Transverse colon (tissue), 4 donors: ENCODE measurements at regions not wholly inside any gene's neighbourhood (a gene's known extent, or its start where the extent isn't known, plus 50 kb on each side); places are given as distances from the start of the nearest gene placed in this dataset.

Experiments
- DNase-seq: peaks from one replicate; pipeline ENCODE4 v3.0.0-alpha.2; 2019
- H3K27ac ChIP-seq, 4 donors: fragments of 200-600 bp; sonication (generic); 2 replicates each; pipeline ENCODE4 v1.5.1; 2016 to 2018; ENCODE audit warnings: inconsistent platforms in 4 of 4
- H3K27me3 ChIP-seq: fragments of 200-600 bp; sonication (generic); 2 replicates; pipeline ENCODE4 v1.5.1; 2017; ENCODE audit warnings: inconsistent platforms
- H3K36me3 ChIP-seq, 4 donors: fragments of 200-600 bp; sonication (generic); 2 replicates each; pipeline ENCODE4 v1.5.1; 2017 to 2019; ENCODE audit warnings: inconsistent platforms in 4 of 4
- H3K4me1 ChIP-seq, 4 donors: fragments of 200-600 bp; sonication (generic); 2 replicates each; pipeline ENCODE4 v1.5.1; 2017 to 2020; ENCODE audit warnings: inconsistent platforms in 4 of 4
- H3K4me3 ChIP-seq, 4 donors: fragments of 200-600 bp; sonication (generic); 1 replicate in 1 of 4; 2 replicates in 3 of 4; pipeline versions ENCODE4 v1.5.1 to v1.6.1; 2017 to 2019; ENCODE audit warnings: inconsistent platforms in 4 of 4
- H3K9me3 ChIP-seq, 2 donors: fragments of 200-600 bp; sonication (generic); 2 replicates each; pipeline ENCODE4 v1.5.1; 2017 to 2019; ENCODE audit warnings: inconsistent platforms in 2 of 2
- EP300 ChIP-seq: sonication (generic); formaldehyde crosslinking; IDR thresholded peaks from one replicate; pipeline ENCODE4 v1.6.1; 2017; ENCODE audit warnings: antibody characterized with exemption, low read depth
- POLR2A ChIP-seq: fragments of 450-650 bp; IDR thresholded peaks from one replicate; pipeline ENCODE4 v1.6.1; 2016; ENCODE audit warnings: antibody characterized with exemption, mild to moderate bottlenecking, moderate library complexity
- POLR2AphosphoS5 ChIP-seq, 3 donors: sonication (generic); formaldehyde crosslinking; IDR thresholded peaks; one replicate each; pipeline ENCODE4 v1.6.1; 2016; ENCODE audit warnings: antibody characterized with exemption in 3 of 3
- WGBS, 2 donors: methylation state at CpG; one replicate each; pipeline ENCODE4 v1.1.5; 2018; ENCODE audit warnings: low coverage in 1 of 2; 5-methylcytosine and 5-hydroxymethylcytosine counted together
- in situ Hi-C, 4 donors: fragments of 200-750 bp; cut with MboI; loops; one replicate each; pipeline versions ENCODE4 v1.15.0 to v1.15.1; 2017; ENCODE audit warnings: low sequenced_read_pairs in 3 of 4, low pct_ligation_motif_present in 1 of 4, low pct_unique_long_range_greater_than_20kb in 1 of 4
- intact Hi-C: fragments of 100-400 bp; cut with DNase I; formaldehyde crosslinking; loops from one replicate; pipeline ENCODE4 v1.15.1; 2023; ENCODE audit warnings: low total_unique reads
- TF ChIP-seq, protein P1 (sequence below), 5 experiments: fragments of 200-600 bp in 3 of 5; fragments of 450-650 bp in 2 of 5; sonication (generic) in 3 of 5; IDR thresholded peaks; 1 replicate in 2 of 5; 2 replicates in 3 of 5; pipeline ENCODE4 v1.5.1; 2016 to 2017; ENCODE audit warnings: antibody characterized with exemption in 5 of 5, inconsistent platforms in 3 of 5, mild to moderate bottlenecking in 2 of 5, moderate library complexity in 1 of 5

DNA sequence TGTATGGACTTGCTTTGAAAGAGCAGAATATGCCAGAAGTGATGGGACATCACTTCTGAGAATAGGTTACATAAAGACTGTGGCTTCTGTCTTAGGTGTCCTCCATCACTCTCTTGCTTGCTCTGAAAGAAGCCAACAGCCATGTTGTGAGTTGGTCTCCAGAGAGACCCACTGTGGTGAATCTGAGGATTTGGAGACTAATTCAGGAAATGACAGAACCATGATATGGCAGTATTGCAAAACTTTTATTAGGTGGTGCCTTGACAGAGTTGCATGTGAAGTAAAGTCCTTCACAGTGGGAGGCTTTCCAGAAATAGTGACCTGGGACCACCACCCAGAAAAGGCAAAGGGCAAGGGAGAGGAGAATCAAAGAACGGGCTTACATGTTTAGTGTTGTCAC is 628.6 kb downstream of the KCNT2 start:
- Histone ChIP-seq H3K4me1 (no peaks in the 10 kb centered on the region), H3K9me3 (no peaks in the 10 kb centered on the region), H3K36me3 (no peaks in the 10 kb centered on the region), H3K27me3 (no peaks in the 10 kb centered on the region), H3K27ac (no peak overlapping the region), H3K4me3 (no peak overlapping the region)
- TF ChIP-seq, protein P1, sequence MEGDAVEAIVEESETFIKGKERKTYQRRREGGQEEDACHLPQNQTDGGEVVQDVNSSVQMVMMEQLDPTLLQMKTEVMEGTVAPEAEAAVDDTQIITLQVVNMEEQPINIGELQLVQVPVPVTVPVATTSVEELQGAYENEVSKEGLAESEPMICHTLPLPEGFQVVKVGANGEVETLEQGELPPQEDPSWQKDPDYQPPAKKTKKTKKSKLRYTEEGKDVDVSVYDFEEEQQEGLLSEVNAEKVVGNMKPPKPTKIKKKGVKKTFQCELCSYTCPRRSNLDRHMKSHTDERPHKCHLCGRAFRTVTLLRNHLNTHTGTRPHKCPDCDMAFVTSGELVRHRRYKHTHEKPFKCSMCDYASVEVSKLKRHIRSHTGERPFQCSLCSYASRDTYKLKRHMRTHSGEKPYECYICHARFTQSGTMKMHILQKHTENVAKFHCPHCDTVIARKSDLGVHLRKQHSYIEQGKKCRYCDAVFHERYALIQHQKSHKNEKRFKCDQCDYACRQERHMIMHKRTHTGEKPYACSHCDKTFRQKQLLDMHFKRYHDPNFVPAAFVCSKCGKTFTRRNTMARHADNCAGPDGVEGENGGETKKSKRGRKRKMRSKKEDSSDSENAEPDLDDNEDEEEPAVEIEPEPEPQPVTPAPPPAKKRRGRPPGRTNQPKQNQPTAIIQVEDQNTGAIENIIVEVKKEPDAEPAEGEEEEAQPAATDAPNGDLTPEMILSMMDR (IDR thresholded peaks at IDR 0.05): no peak
- TF ChIP-seq POLR2A (no peak), POLR2AphosphoS5 (IDR thresholded peaks at IDR 0.05) (no peak), EP300 (no peak)
- WGBS, 2 donors: 56 to 75% methylated on average over 1 of the region's 1 CpG
- in situ Hi-C loops (no loop called here), intact Hi-C loops (no loop called here)
- DNase-seq: no peak

DNA sequence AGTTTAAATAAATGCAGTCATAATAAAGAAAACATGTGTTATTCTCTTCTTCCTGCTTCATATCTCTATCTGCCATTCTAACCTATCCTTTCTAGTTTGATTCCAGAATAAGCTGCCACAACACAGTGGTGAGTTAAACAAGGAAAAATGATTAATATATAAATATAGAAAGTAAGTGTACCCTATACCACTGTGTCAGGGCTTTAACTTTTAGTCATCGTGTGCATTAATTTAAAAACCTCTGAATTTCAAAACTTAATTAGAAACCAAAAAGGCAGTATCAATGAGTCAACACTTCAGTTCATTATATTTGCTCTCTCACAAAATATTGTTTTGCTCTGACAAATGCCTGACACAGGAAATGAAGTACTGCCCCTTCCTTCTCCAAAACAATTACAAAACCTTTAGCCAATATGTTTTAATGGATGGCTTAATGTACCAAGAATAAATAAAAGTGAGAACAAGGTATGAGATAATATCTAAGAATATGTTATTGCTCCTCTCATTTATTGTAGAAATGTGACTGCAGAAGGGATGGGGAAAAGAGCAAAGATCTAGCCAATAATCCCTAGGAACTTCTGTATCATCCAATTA is 634.8 kb downstream of the KCNT2 start:
- intact Hi-C loops (no loop called here), in situ Hi-C loops (no loop called here)
- Histone ChIP-seq H3K27me3 (no peaks in the 10 kb centered on the region), H3K36me3 (no peaks in the 10 kb centered on the region), H3K27ac (no peak overlapping the region), H3K4me1 (no peaks in the 10 kb centered on the region), H3K9me3 (no peaks in the 10 kb centered on the region), H3K4me3 (no peak overlapping the region)
- DNase-seq: no peak
- 79 to 100% methylated on average over 1 of the region's 1 CpG for WGBS, 2 donors
- TF ChIP-seq POLR2A (no peak), EP300 (no peak), POLR2AphosphoS5 (IDR thresholded peaks at IDR 0.05) (no peak)
- TF ChIP-seq, protein P1 (IDR thresholded peaks at IDR 0.05): no peak

DNA sequence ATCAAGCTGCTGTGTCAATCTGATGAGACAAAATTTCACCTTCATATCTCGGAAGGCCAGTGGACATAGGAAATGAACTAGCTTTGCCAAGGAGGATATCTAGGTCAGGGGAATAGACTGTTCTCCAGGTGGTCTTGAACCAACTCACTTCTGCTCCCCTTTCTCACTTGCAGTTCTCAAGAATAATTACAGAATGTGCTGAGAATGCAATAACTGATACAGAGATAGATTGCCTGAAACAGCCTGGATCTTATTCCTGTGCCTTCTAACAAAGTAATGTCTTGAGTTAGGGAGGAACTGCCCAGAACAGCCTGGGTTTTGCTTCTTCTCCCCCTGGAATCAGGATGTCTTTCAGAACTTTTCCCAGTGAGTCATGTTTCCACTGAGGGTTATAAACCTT is 636.7 kb downstream of the KCNT2 start:
- 92% methylated on average over 1 of the region's 1 CpG; no CpG with 5 or more reads in 1 of the 2 donors for WGBS, 2 donors
- Histone ChIP-seq H3K4me1 (no peaks in the 10 kb centered on the region), H3K36me3 (no peaks in the 10 kb centered on the region), H3K27me3 (no peaks in the 10 kb centered on the region), H3K4me3 (no peak overlapping the region), H3K27ac (no peak overlapping the region), H3K9me3 (no peaks in the 10 kb centered on the region)
- no peak for DNase-seq
- in situ Hi-C loops (no loop called here), intact Hi-C loops (no loop called here)
- TF ChIP-seq POLR2A (no peak), EP300 (no peak), POLR2AphosphoS5 (IDR thresholded peaks at IDR 0.05) (no peak)
- TF ChIP-seq, protein P1 (IDR thresholded peaks at IDR 0.05): no peak

DNA sequence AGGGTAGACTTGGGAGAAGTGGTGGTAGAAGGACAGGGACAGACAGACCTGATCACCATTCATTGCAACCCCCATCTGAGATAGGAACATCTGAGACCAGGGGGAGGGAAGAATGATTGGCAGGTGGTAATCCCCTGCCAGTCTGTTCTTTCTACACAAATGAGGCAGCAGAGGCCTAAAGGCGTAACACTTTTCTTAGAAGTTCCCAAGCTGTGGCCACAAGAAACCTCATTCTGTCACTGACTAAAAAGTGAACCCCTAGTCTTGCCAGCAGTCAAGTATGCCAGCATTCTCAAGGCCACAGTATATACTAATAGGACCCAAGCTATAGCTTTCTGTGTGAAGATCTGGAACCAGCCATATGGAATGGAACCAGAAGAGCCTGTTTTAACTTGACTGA is 638.0 kb downstream of the KCNT2 start:
- 71% methylated on average over 1 of the region's 1 CpG; no CpG with 5 or more reads in 1 of the 2 donors for WGBS, 2 donors
- intact Hi-C loops: no loop called here
- Histone ChIP-seq H3K27ac (no peak overlapping the region), H3K9me3 (no peaks in the 10 kb centered on the region), H3K4me1 (no peaks in the 10 kb centered on the region), H3K27me3 (no peaks in the 10 kb centered on the region), H3K4me3 (no peak overlapping the region), H3K36me3 (no peaks in the 10 kb centered on the region)
- in situ Hi-C loops: no loop called here
- no peak for DNase-seq
- TF ChIP-seq EP300 (no peak), POLR2A (no peak), POLR2AphosphoS5 (IDR thresholded peaks at IDR 0.05) (no peak)
- TF ChIP-seq, protein P1 (IDR thresholded peaks at IDR 0.05): no peak
